ENCODE measurements at regions not wholly inside any gene's neighbourhood (a gene's known extent, or its start where the extent isn't known, plus 50 kb on each side); places are given as distances from the start of the nearest gene placed in this dataset.
"Not testable (repeated sequence)": the region's sequence is repeated elsewhere in the genome, so short reads cannot be mapped to it uniquely, and the experiment has no call there.

GRCh38 chr12:41661141-41661765 is 473.1 kb downstream of the PDZRN4 start:
- no peak for DNase-seq (ENCODE audit: low read depth)
- TF ChIP-seq CTCF (conservative IDR thresholded peaks at IDR 0.05; ENCODE audit: low read depth, low read length): no peak

DNA sequence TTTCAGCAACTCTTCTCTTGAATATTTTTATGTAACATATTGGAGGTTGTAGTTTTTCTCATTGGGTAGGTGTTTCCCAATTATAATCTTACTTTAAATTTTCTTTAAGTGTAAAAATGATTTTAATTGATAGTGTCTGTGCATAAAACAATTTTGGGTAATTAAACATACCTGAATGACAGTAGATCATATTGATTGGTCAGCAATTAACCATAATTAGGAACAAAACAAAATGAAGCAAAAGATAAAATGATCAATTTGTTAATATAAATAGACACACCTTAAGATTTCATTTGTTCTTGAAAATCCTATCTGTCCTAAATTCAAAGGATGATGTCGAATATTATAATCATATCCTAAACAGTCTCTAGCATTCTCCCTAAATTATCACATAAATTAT is 468.3 kb downstream of the PDZRN4 start:
- no peak overlapping the region for H3K4me3 ChIP-seq (ENCODE audit: low read depth, low read length)
- no peak for DNase-seq (ENCODE audit: low read depth)
- TF ChIP-seq CTCF (conservative IDR thresholded peaks at IDR 0.05; ENCODE audit: low read depth, low read length): no peak

More at GRCh38 chr12:41661141-41661765, 473.1 kb downstream of the PDZRN4 start:
- H3K4me3 ChIP-seq (ENCODE audit: low read depth, low read length): no peak overlapping the region

GRCh38 chr12:41653386-41654326 is 465.5 kb downstream of the PDZRN4 start:
- no peak for DNase-seq (ENCODE audit: low read depth)
- no peak overlapping the region for H3K4me3 ChIP-seq (ENCODE audit: low read depth, low read length)
- TF ChIP-seq CTCF (conservative IDR thresholded peaks at IDR 0.05; ENCODE audit: low read depth, low read length): no peak

DNA sequence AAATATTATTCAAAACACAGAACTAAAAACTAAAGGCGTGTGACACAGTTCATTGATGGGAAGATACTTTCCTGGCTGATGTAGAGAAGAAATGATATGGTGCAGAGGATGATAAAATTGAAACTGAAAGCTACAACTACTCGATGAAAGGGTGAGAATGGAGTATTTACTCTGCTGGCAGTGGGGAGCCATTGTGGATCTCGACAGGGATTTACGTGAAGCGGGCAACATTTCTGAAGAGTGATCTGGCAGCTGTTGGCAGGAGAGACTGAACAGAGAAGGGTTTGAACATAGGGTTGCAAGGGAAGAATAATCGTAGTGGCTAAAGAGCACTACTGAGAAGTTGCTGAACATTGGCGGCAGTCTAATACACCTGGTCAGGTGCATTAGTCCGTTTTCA is 464.9 kb downstream of the PDZRN4 start:
- DNase-seq (ENCODE audit: low read depth): no peak
- no peak for TF ChIP-seq CTCF (conservative IDR thresholded peaks at IDR 0.05; ENCODE audit: low read depth, low read length)
- H3K4me3 ChIP-seq (ENCODE audit: low read depth, low read length): no peak overlapping the region

GRCh38 chr12:41645624-41646023 is 457.5 kb downstream of the PDZRN4 start:
- no peak for DNase-seq (ENCODE audit: low read depth)
- H3K4me3 ChIP-seq (ENCODE audit: low read depth, low read length): no peak overlapping the region
- no peak for TF ChIP-seq CTCF (conservative IDR thresholded peaks at IDR 0.05; ENCODE audit: low read depth, low read length)

DNA sequence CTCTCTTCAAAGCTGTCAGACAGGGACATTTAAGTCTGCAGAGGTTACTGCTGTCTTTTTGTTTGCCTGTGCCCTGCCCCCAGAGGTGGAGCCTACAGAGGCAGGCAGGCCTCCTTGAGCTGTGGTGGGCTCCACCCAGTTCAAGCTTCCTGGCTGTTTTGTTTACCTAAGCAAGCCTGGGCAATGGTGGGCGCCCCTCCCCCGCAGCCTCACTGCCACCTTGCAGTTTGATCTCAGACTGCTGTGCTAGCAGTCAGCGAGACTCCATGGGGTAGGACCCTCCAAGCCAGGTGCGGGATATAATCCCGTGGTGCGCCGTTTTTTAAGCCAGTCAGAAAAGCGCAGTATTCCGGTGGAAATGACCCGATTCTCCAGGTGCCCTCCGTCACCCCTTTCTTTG is 454.7 kb downstream of the PDZRN4 start:
- not testable (repeated sequence) for DNase-seq (ENCODE audit: low read depth)

DNA sequence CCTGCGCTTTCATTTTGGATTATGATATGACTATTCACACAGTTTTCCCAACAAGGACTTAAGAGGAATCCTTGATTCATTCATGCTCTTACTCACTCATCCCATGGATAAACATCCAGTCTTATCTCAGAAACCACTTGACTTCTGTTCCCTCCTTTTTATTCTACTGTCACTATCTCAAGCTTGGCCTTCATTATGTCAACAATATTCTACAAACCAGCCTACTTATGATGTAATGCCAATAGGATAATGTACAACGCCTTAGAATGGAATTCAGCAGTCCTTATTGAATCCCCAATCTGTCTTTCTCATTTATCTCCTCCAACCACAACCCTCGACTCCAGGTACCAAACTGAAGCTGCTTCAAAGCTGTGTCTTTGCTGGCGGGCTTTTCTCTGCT is 448.5 kb downstream of the PDZRN4 start:
- no peak for DNase-seq (ENCODE audit: low read depth)
- TF ChIP-seq CTCF (conservative IDR thresholded peaks at IDR 0.05; ENCODE audit: low read depth, low read length): no peak
- no peak overlapping the region for H3K4me3 ChIP-seq (ENCODE audit: low read depth, low read length)

More for the DNA sequence above, 454.7 kb downstream of the PDZRN4 start:
- not testable (repeated sequence) for H3K4me3 ChIP-seq (ENCODE audit: low read depth, low read length)
